ENCODE measurements at regions not wholly inside any gene's neighbourhood (a gene's known extent, or its start where the extent isn't known, plus 50 kb on each side); places are given as distances from the start of the nearest gene placed in this dataset.

GRCh38 chr6:137763436-137763835 lies 103.6 kb upstream of the TNFAIP3 start:
- TF ChIP-seq CTCF (IDR thresholded peaks at IDR 0.05) = no peak
- ATAC-seq (no peak), DNase-seq (no peak)
- no peaks in the 10 kb centered on the region for H3K4me1 ChIP-seq (ENCODE audit: low read depth)
- H3K9me3 ChIP-seq = no peaks in the 10 kb centered on the region
- intact Hi-C loops (cut with DNase I, micrococcal nuclease) = no loop called here
- H3K36me3 ChIP-seq (ENCODE audit: low read depth) = no peaks in the 10 kb centered on the region
- no peak overlapping the region for H3K4me3 ChIP-seq

GRCh38 chr6:137763886-137764285 lies 103.2 kb upstream of the TNFAIP3 start:
- Histone ChIP-seq H3K36me3 (ENCODE audit: low read depth) (no peaks in the 10 kb centered on the region), H3K9me3 (no peaks in the 10 kb centered on the region), H3K4me3 (no peak overlapping the region), H3K4me1 (ENCODE audit: low read depth) (no peaks in the 10 kb centered on the region)
- no peak for DNase-seq
- intact Hi-C loops (cut with DNase I, micrococcal nuclease) = no loop called here
- ATAC-seq = no peak
- no peak for TF ChIP-seq CTCF (IDR thresholded peaks at IDR 0.05)

DNA sequence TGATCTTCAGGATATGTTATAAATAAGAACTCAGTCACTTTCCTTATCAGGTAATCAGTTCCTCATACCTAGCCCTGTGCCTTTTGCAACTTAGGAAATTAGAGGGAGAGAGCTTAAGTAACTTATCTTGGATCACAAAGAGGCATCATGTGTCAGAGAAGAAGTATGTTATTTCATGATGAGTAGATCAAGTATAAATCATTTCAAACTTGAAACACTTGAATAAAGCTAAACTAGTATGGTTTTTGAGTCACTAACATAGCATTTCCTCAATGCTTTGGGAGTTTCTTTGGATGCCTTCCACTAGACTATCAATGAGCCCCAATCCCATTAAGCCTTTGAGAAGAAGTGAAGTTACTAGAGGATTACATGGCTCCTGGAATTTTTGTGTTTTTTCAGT lies 102.6 kb upstream of the TNFAIP3 start:
- no peaks in the 10 kb centered on the region for H3K4me1 ChIP-seq (ENCODE audit: low read depth)
- intact Hi-C loops (cut with DNase I, micrococcal nuclease) = no loop called here
- no peaks in the 10 kb centered on the region for H3K9me3 ChIP-seq
- no peaks in the 10 kb centered on the region for H3K36me3 ChIP-seq (ENCODE audit: low read depth)
- no peak for ATAC-seq
- H3K4me3 ChIP-seq = no peak overlapping the region
- TF ChIP-seq CTCF (IDR thresholded peaks at IDR 0.05) = no peak
- DNase-seq = no peak

DNA sequence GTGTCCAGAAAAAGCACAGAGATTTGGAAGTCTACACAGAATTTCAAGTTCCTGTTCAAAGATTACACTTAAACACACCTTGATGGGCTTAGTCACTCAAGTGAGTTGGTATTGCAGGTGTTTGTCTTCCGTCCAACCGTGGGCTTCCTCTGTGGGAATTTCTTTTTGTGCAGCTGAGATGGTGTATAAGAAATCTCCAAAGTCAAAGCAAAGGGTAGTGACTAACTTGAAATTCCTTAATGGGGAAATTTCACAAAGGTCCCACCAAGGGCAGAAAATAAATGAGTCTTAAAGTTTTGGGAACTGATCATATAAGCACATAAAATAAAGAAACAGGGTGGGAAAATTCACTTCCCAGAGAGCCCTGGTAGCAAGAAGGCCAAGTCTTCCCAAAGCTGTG lies 102.0 kb upstream of the TNFAIP3 start:
- ATAC-seq = no peak
- no peak overlapping the region for H3K4me3 ChIP-seq
- no peaks in the 10 kb centered on the region for H3K36me3 ChIP-seq (ENCODE audit: low read depth)
- no peaks in the 10 kb centered on the region for H3K4me1 ChIP-seq (ENCODE audit: low read depth)
- no peak for DNase-seq
- intact Hi-C loops (cut with DNase I, micrococcal nuclease) = no loop called here
- no peak for TF ChIP-seq CTCF (IDR thresholded peaks at IDR 0.05)
- no peaks in the 10 kb centered on the region for H3K9me3 ChIP-seq

- DNase-seq (no peak), ATAC-seq (no peak)
- H3K36me3 ChIP-seq (ENCODE audit: low read depth) = no peaks in the 10 kb centered on the region
- intact Hi-C loops (cut with DNase I, micrococcal nuclease) = no loop called here
- no peaks in the 10 kb centered on the region for H3K9me3 ChIP-seq
- no peak overlapping the region for H3K4me3 ChIP-seq
- no peaks in the 10 kb centered on the region for H3K4me1 ChIP-seq (ENCODE audit: low read depth)
- TF ChIP-seq CTCF (IDR thresholded peaks at IDR 0.05) = no peak
Observed at GRCh38 chr6:137766596-137767370, 100.3 kb upstream of the TNFAIP3 start.

GRCh38 chr6:137767465-137767864 lies 99.6 kb upstream of the TNFAIP3 start:
- H3K36me3 ChIP-seq (ENCODE audit: low read depth) = no peaks in the 10 kb centered on the region
- no peak for TF ChIP-seq CTCF (IDR thresholded peaks at IDR 0.05)
- no peak for ATAC-seq
- DNase-seq = no peak
- intact Hi-C loops (cut with DNase I, micrococcal nuclease) = no loop called here
- no peaks in the 10 kb centered on the region for H3K4me1 ChIP-seq (ENCODE audit: low read depth)
- no peak overlapping the region for H3K4me3 ChIP-seq
- no peaks in the 10 kb centered on the region for H3K9me3 ChIP-seq
